Esophagus squamous epithelium (tissue), 4 donors: ENCODE measurements at regions not wholly inside any gene's neighbourhood (a gene's known extent, or its start where the extent isn't known, plus 50 kb on each side); places are given as distances from the start of the nearest gene placed in this dataset.

ENCODE experiments used
- CTCF ChIP-seq, 6 experiments: fragments of 450-650 bp in 4 of 6; fragments of 200-600 bp in 2 of 6; sonication (generic) in 2 of 6; IDR thresholded peaks; one replicate each; pipeline ENCODE4 v1.5.1; 2016 to 2019; ENCODE audit warnings: antibody characterized with exemption in 6 of 6, mild to moderate bottlenecking in 4 of 6, moderate library complexity in 4 of 6
- POLR2A ChIP-seq, 4 donors: fragments of 450-650 bp; IDR thresholded peaks; one replicate each; pipeline ENCODE4 v1.6.1; 2017; ENCODE audit warnings: antibody characterized with exemption in 4 of 4, mild to moderate bottlenecking in 4 of 4, moderate library complexity in 3 of 4

GRCh38 chr18:51250006-51250405 is 52.5 kb upstream of the MEX3C start:
- TF ChIP-seq CTCF (IDR thresholded peaks at IDR 0.05) (no peak), POLR2A (IDR thresholded peaks at IDR 0.05) (no peak)
